ENCODE measurements at regions not wholly inside any gene's neighbourhood (a gene's known extent, or its start where the extent isn't known, plus 50 kb on each side); places are given as distances from the start of the nearest gene placed in this dataset.
"Not testable (repeated sequence)": the region's sequence is repeated elsewhere in the genome, so short reads cannot be mapped to it uniquely, and the experiment has no call there.

- DNase-seq (ENCODE audit: low spot score); H3K4me3 ChIP-seq (ENCODE audit: low read depth in 1 of 3, low read length in 3 of 3); H3K9me3 ChIP-seq (ENCODE audit: control insufficient read depth in 4 of 4, low read length in 3 of 4); H3K27me3 ChIP-seq (ENCODE audit: control insufficient read depth in 4 of 4, insufficient read depth in 4 of 4, low read length in 3 of 4); H3K36me3 ChIP-seq (ENCODE audit: control insufficient read depth in 4 of 4, insufficient read depth in 3 of 4, low read depth in 1 of 4, low read length in 3 of 4); H3K9ac ChIP-seq (ENCODE audit: low read depth in 1 of 2, low read length in 2 of 2); H3K27ac ChIP-seq (ENCODE audit: low read depth in 1 of 2, low read length in 2 of 2); H3K4me1 ChIP-seq (ENCODE audit: control insufficient read depth in 4 of 4, insufficient read depth in 4 of 4, low read length in 3 of 4): not testable (repeated sequence)
- 88% methylated on average over 19 of the region's 19 CpGs for WGBS
Observed at GRCh38 chr10:43992816-43993215, 344.1 kb upstream of the ZNF32 start.

- DNase-seq (ENCODE audit: low spot score): no peak
- no peaks in the 10 kb centered on the region for H3K36me3 ChIP-seq (ENCODE audit: control insufficient read depth in 4 of 4, insufficient read depth in 3 of 4, low read depth in 1 of 4, low read length in 3 of 4)
- TF ChIP-seq TAF1 (conservative IDR thresholded peaks at IDR 0.05) (no peak), FOXA2 (IDR thresholded peaks at IDR 0.05) (no peak), SP1 (IDR thresholded peaks at IDR 0.05) (no peak)
- H3K4me3 ChIP-seq (ENCODE audit: low read depth in 1 of 3, low read length in 3 of 3): no peak overlapping the region
- WGBS: 81% methylated on average over 4 of the region's 4 CpGs
- H3K4me1 ChIP-seq (ENCODE audit: control insufficient read depth in 4 of 4, insufficient read depth in 4 of 4, low read length in 3 of 4): no peaks in the 10 kb centered on the region
- no peak overlapping the region for H3K9ac ChIP-seq (ENCODE audit: low read depth in 1 of 2, low read length in 2 of 2)
- no peak overlapping the region for H3K27ac ChIP-seq (ENCODE audit: low read depth in 1 of 2, low read length in 2 of 2)
- peaks cover 0 to 6% (median 0%) of the 10 kb centered on the region in 4 donors for H3K9me3 ChIP-seq (ENCODE audit: control insufficient read depth in 4 of 4, low read length in 3 of 4)
- no peaks in the 10 kb centered on the region for H3K27me3 ChIP-seq (ENCODE audit: control insufficient read depth in 4 of 4, insufficient read depth in 4 of 4, low read length in 3 of 4)
Observed at GRCh38 chr10:43986374-43986773, 337.7 kb upstream of the ZNF32 start.

- Histone ChIP-seq H3K27me3 (ENCODE audit: control insufficient read depth in 4 of 4, insufficient read depth in 4 of 4, low read length in 3 of 4) (no peaks in the 10 kb centered on the region), H3K4me1 (ENCODE audit: control insufficient read depth in 4 of 4, insufficient read depth in 4 of 4, low read length in 3 of 4) (no peaks in the 10 kb centered on the region), H3K9me3 (ENCODE audit: control insufficient read depth in 4 of 4, low read length in 3 of 4) (peaks cover 0 to 6% (median 0%) of the 10 kb centered on the region in 4 donors), H3K27ac (ENCODE audit: low read depth in 1 of 2, low read length in 2 of 2) (no peak overlapping the region), H3K36me3 (ENCODE audit: control insufficient read depth in 4 of 4, insufficient read depth in 3 of 4, low read depth in 1 of 4, low read length in 3 of 4) (no peaks in the 10 kb centered on the region), H3K4me3 (ENCODE audit: low read depth in 1 of 3, low read length in 3 of 3) (no peak overlapping the region), H3K9ac (ENCODE audit: low read depth in 1 of 2, low read length in 2 of 2) (no peak overlapping the region)
- no peak for DNase-seq (ENCODE audit: low spot score)
- WGBS: 88% methylated on average over 5 of the region's 5 CpGs
- TF ChIP-seq CTCF (IDR thresholded peaks at IDR 0.05; ENCODE audit: low read depth, low read length, missing input control): no peak
- no peak for TF ChIP-seq NR2F2 (IDR thresholded peaks at IDR 0.05)
- no peak for TF ChIP-seq ZBTB33 (IDR thresholded peaks at IDR 0.05)
- TF ChIP-seq HNF4G (IDR thresholded peaks at IDR 0.05): no peak
Observed at GRCh38 chr10:43985941-43986340, 337.3 kb upstream of the ZNF32 start.

GRCh38 chr10:43983856-43984271, 335.2 kb upstream of the ZNF32 start:
- no peak for DNase-seq (ENCODE audit: low spot score)
- Histone ChIP-seq H3K36me3 (ENCODE audit: control insufficient read depth in 4 of 4, insufficient read depth in 3 of 4, low read depth in 1 of 4, low read length in 3 of 4) (no peaks in the 10 kb centered on the region), H3K27ac (ENCODE audit: low read depth in 1 of 2, low read length in 2 of 2) (no peak overlapping the region), H3K4me1 (ENCODE audit: control insufficient read depth in 4 of 4, insufficient read depth in 4 of 4, low read length in 3 of 4) (no peaks in the 10 kb centered on the region), H3K4me3 (ENCODE audit: low read depth in 1 of 3, low read length in 3 of 3) (no peak overlapping the region), H3K9ac (ENCODE audit: low read depth in 1 of 2, low read length in 2 of 2) (no peak overlapping the region), H3K9me3 (ENCODE audit: control insufficient read depth in 4 of 4, low read length in 3 of 4) (peaks cover 0 to 6% (median 0%) of the 10 kb centered on the region in 4 donors), H3K27me3 (ENCODE audit: control insufficient read depth in 4 of 4, insufficient read depth in 4 of 4, low read length in 3 of 4) (no peaks in the 10 kb centered on the region)
- TF ChIP-seq HNF4G (IDR thresholded peaks at IDR 0.05) (no peak), CTCF (IDR thresholded peaks at IDR 0.05; ENCODE audit: low read depth, low read length, missing input control) (no peak), REST (IDR thresholded peaks at IDR 0.05) (no peak)
- WGBS: 87% methylated on average over 1 of the region's 1 CpG

All from liver (tissue), 8 donors.